ENCODE measurements at regions not wholly inside any gene's neighbourhood (a gene's known extent, or its start where the extent isn't known, plus 50 kb on each side); places are given as distances from the start of the nearest gene placed in this dataset.

- TF ChIP-seq EZH2 (IDR thresholded peaks at IDR 0.05; ENCODE audit: low read length, missing control alignments) (no peak), CTCF (conservative IDR thresholded peaks at IDR 0.05 in 1 of 2, IDR thresholded peaks at IDR 0.05 in 1 of 2; ENCODE audit: low read depth in 1 of 2, low read length in 2 of 2) (no peak)
Observed at GRCh38 chr12:116651089-116651488, 86.8 kb downstream of the SPRING1 start.

Data from fibroblast of lung (primary cell).